ENCODE measurements at regions not wholly inside any gene's neighbourhood (a gene's known extent, or its start where the extent isn't known, plus 50 kb on each side); places are given as distances from the start of the nearest gene placed in this dataset.

- Histone ChIP-seq H2BK120ac (replicated peaks; ENCODE audit: low read depth, low read length) (no peak overlapping the region), H3K23ac (ENCODE audit: insufficient read length) (no peak overlapping the region), H2BK15ac (ENCODE audit: low read length) (no peak overlapping the region), H4K8ac (ENCODE audit: extremely low read depth, insufficient read depth, low read length) (no peak overlapping the region), H3K4me2 (ENCODE audit: insufficient read depth in 1 of 2, low read depth in 2 of 2, low read length in 2 of 2) (no peak overlapping the region), H2AFZ (ENCODE audit: low read length) (no peak overlapping the region), H4K91ac (replicated peaks; ENCODE audit: insufficient read length, low read length) (no peak overlapping the region), H3K79me1 (ENCODE audit: low read depth, low read length) (no peaks in the 10 kb centered on the region; the same call in 1 of the 2 replicates), H3K27ac (ENCODE audit: low read depth, low read length) (no peak overlapping the region), H2BK12ac (ENCODE audit: low read depth, low read length) (no peak overlapping the region), H3K79me2 (ENCODE audit: control insufficient read depth in 1 of 2, insufficient read depth in 2 of 2, low read length in 2 of 2) (no peaks in the 10 kb centered on the region), H3K4me3 (ENCODE audit: extremely low read depth in 1 of 4, insufficient read depth in 2 of 4, low read depth in 3 of 4, low read length in 4 of 4) (no peak overlapping the region), H3K4ac (replicated peaks; ENCODE audit: insufficient read length, low read depth, low read length) (no peak overlapping the region), H4K5ac (ENCODE audit: insufficient read length, low read depth, low read length) (no peak overlapping the region), H3K23me2 (ENCODE audit: low read depth, low read length) (no peaks in the 10 kb centered on the region), H3K18ac (ENCODE audit: extremely low read depth, low read length) (no peak overlapping the region), H3K4me1 (replicated peaks in 1 of 4; ENCODE audit: control insufficient read depth in 3 of 4, insufficient read depth in 4 of 4, low read length in 3 of 4) (peaks cover 0 to 1% (median 0%) of the 10 kb centered on the region in 4 experiments; a peak in 1 of 7 replicates), H4K20me1 (replicated peaks in 1 of 2; ENCODE audit: control insufficient read depth in 1 of 2, insufficient read depth in 2 of 2, low read length in 2 of 2) (no peaks in the 10 kb centered on the region), H3K36me3 (ENCODE audit: control insufficient read depth in 2 of 4, insufficient read depth in 4 of 4, low read length in 3 of 4) (no peaks in the 10 kb centered on the region), H3K14ac (ENCODE audit: insufficient read length) (no peak overlapping the region), H3K9me3 (ENCODE audit: insufficient read depth in 2 of 2, low read depth in 1 of 2, low read length in 1 of 2) (peaks cover 9 to 16% of the 10 kb centered on the region in 2 experiments; a peak in 3 of 4 replicates), H2AK5ac (ENCODE audit: low read depth, low read length) (no peak overlapping the region), H3K56ac (replicated peaks; ENCODE audit: insufficient read length, low read depth, low read length) (no peak overlapping the region), H3K27me3 (replicated peaks in 1 of 4; ENCODE audit: control insufficient read depth in 3 of 4, extremely low read depth in 1 of 4, insufficient read depth in 3 of 4, low read length in 3 of 4) (no peaks in the 10 kb centered on the region), H2BK20ac (ENCODE audit: low read length) (no peak overlapping the region), H3K9ac (replicated peaks in 1 of 4; ENCODE audit: extremely low read depth in 1 of 4, low read depth in 3 of 4, low read length in 3 of 4) (no peak overlapping the region), H2BK5ac (ENCODE audit: low read depth, low read length) (no peak overlapping the region)
- TF ChIP-seq CHD1 (IDR thresholded peaks at IDR 0.05; ENCODE audit: low read depth, low read length) = no peak
- TF ChIP-seq, protein P1, sequence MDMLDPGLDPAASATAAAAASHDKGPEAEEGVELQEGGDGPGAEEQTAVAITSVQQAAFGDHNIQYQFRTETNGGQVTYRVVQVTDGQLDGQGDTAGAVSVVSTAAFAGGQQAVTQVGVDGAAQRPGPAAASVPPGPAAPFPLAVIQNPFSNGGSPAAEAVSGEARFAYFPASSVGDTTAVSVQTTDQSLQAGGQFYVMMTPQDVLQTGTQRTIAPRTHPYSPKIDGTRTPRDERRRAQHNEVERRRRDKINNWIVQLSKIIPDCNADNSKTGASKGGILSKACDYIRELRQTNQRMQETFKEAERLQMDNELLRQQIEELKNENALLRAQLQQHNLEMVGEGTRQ (IDR thresholded peaks at IDR 0.05; ENCODE audit: low read length) = no peak
- FAIRE-seq (no peak), DNase-seq (ENCODE audit: low read depth in 1 of 2, low spot score in 2 of 2) (no peak)
- CTCF ChIA-PET (ENCODE audit: partially characterized antibody) = interaction anchor here (1.1 kb wide), 1 partner anchor 244 kb away, joined by 3 read pairs; no protein-coding TSS in a partner anchor
- WGBS, 2 experiments (ENCODE audit: extremely low coverage in 1 of 2, insufficient coverage in 1 of 2, insufficient read length in 1 of 2, insufficient replicate concordance in 2 of 2, low coverage in 1 of 2, low lambda C conversion rate in 2 of 2, missing lambda C conversion rate in 1 of 2) = 93% methylated on average over 4 of the region's 4 CpGs; no CpG with 5 or more reads in 1 of the 2 experiments
- POLR2A ChIA-PET (ENCODE audit: partially characterized antibody) = no interaction called here
Observed at GRCh38 chr18:51862051-51862715, 477.8 kb upstream of the DCC start.
